ENCODE measurements at regions not wholly inside any gene's neighbourhood (a gene's known extent, or its start where the extent isn't known, plus 50 kb on each side); places are given as distances from the start of the nearest gene placed in this dataset.

DNA sequence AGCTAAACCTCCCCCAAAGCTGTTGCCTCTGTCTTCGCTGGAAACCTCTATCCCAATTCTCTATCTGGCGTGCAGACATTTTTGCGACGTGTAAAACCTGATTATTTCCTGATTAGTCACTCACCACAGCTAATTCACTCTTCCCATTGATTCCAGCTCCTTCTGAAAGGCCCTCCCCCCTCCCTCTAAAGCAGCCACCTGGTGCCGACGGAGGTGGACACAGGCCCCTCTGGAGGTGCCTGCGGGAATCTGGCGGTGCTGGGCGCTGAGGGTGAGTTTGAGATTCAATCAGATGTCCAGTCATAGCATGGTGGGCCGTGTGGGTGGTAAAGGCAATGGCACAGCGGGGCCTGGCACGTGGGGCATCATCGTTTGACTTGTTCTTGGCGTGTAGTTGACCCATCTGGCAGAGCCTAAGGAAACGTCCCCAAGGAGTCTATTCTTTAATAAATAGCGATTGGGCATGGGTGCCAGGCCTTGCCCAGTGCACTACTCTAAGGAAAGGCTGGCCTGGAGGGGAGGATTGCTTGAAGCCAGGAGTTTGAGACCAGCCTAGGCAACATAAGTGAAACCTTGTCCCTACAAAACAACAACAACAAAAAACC is 271.1 kb upstream of the MVB12B start:
- no peak for TF ChIP-seq POLR2A (IDR thresholded peaks at IDR 0.05)
- TF ChIP-seq, protein P1, sequence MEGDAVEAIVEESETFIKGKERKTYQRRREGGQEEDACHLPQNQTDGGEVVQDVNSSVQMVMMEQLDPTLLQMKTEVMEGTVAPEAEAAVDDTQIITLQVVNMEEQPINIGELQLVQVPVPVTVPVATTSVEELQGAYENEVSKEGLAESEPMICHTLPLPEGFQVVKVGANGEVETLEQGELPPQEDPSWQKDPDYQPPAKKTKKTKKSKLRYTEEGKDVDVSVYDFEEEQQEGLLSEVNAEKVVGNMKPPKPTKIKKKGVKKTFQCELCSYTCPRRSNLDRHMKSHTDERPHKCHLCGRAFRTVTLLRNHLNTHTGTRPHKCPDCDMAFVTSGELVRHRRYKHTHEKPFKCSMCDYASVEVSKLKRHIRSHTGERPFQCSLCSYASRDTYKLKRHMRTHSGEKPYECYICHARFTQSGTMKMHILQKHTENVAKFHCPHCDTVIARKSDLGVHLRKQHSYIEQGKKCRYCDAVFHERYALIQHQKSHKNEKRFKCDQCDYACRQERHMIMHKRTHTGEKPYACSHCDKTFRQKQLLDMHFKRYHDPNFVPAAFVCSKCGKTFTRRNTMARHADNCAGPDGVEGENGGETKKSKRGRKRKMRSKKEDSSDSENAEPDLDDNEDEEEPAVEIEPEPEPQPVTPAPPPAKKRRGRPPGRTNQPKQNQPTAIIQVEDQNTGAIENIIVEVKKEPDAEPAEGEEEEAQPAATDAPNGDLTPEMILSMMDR (IDR thresholded peaks at IDR 0.05) = no peak

Data from Peyer's patch (tissue), 4 donors.